HG03460 (cell line): ENCODE measurements at regions not wholly inside any gene's neighbourhood (a gene's known extent, or its start where the extent isn't known, plus 50 kb on each side); places are given as distances from the start of the nearest gene placed in this dataset.

Source experiments
- ATAC-seq: cut with Tn5 transposase; IDR thresholded peaks from one replicate; pipeline ENCODE4 v1.9.1; 2021; ENCODE audit not compliant: unreplicated experiment

DNA sequence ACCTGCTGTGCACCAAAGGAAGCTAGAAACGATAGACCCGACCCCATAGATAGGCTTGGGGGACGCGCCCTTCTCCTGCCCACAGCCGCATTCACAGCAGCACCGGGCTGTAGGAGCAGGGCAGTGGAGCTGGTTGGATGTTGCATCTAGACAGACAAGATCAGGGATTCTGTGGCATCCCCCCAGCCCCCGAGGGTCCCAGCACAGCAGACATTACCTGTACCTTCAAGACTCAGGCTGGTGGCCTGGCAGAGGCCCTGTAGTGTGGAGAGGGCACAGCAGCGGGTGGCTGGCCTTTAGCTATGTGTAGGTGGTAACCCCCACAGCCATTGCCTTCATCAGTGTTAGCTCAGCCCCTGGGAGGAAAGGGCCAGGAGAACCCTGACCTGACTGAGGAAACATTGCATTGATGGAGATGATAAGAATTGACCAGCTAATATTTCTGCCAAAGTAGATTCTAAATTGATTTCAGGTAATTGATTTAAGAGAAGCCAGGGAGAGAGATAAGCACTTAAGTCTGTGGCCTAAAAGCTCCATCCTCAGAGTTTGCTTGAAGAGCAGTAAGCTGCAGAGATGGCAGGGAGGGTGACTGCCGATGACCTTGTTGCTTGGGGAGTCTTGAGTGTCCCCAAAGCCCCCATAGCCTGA is 269.4 kb downstream of the TLE3 start:
- no peak for ATAC-seq

DNA sequence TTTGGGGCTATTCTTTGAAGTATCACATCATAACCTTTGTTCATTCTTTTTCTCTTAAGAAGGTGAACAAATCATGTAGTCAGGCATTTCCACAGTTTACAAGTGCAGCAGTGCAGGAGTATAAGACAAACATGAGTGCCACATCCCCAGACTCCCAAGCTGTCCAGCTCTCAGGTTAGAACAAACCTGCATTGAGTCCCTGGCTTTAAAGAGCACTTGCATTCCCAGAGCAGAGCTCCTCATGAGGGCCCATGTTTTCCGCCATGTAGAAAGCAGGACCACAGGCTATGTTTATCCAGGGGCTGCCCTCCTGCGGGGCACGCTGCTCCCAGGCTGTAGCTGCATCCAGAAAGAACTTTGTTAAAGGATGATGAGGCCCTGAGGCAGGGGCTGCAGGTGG is 267.7 kb downstream of the TLE3 start:
- no peak for ATAC-seq

DNA sequence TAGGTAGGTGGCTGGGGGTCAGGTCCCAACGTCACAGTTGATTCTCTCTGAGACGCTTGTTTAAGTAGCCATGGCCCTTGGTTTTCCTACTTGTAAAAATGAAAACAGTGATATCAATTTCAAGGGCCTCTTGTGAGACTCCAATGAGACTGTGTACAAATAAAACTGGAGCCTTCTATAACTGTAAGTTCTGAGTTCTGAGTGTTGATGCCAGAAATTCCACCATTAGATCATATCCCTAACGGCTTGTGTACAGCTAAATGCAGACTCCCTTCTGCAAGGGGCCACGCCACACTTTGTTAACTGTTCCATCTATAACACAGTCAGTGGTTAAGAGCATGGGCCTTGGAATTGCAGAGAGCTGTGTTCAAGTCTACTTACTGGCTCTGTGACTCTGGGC is 267.3 kb downstream of the TLE3 start:
- no peak for ATAC-seq

DNA sequence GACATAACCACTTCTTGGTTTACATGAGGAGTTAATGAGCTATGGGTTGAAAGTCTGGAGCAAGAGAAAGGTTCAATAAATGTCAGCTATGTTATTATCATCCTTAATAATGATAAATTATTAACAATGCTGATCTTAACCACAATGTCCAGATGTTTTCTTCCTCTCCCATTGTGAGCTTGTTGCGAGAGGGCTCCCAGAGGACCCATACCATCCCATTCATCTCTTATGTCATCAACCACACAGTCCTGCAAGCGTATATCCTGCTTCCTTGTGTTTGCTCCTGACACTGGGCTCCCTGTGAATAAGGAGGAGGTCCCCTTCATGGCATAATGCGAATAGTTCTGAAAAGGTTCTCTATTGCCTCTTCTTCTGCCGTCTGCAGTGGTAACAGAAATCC is 266.8 kb downstream of the TLE3 start:
- no peak for ATAC-seq

DNA sequence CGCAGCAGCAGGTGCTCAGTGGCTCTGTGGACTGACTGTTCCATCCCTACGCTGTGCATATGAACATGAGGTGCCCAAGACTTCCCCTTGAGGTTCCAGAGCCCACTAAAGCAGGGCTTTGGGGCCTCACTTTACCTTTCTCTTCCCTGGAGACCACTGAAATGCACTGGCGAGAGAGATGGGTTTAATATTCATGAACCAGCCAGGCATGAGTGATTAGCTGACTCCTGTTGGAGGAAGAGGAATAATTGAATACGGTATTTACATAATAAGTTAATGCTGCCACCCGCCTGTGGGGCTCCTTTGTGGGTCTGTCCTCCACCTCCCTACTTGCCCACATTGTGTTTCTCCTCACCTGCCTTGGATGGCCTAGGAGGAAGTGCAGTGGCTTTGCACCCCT is 263.4 kb downstream of the TLE3 start:
- no peak for ATAC-seq

DNA sequence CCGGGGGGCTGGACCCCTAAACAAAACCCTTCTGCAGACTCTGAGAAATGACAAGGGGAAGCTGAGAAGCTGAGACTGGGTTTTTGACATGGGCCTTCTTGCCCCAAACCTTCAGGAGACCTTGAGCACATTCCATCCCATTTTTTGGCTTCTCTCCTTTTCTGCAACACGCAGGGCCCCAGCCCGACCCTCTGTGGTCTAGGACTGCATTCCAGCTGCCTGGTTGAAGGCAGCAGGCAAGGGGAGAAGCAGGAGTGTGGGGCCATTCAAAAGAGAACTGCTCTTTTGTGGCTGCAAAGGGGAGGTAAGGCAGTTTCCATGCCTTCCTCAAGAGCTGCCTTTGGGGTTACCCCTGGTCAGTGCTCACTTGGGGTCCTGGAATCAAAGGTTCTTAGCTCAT is 263.0 kb downstream of the TLE3 start:
- ATAC-seq: no peak

DNA sequence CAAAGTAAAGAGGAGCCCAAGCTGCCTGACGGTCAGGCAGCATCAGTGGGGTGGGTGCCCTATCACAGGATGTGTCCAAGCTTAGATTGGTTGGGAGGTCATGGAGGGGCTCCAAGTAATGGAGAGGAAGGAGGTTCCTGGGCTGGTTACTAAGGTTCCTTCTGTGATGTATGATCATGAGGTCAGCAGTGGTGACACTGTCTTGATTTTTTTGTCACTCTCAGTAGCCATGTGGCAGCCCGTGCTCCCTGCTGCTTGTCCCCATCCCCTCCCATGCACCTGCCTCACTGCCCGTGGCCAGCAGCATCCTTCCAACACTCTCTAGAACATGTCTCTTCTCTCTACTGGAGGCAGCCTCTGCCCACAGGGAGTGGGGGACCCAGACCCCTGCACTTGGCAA is 261.7 kb downstream of the TLE3 start:
- no peak for ATAC-seq

DNA sequence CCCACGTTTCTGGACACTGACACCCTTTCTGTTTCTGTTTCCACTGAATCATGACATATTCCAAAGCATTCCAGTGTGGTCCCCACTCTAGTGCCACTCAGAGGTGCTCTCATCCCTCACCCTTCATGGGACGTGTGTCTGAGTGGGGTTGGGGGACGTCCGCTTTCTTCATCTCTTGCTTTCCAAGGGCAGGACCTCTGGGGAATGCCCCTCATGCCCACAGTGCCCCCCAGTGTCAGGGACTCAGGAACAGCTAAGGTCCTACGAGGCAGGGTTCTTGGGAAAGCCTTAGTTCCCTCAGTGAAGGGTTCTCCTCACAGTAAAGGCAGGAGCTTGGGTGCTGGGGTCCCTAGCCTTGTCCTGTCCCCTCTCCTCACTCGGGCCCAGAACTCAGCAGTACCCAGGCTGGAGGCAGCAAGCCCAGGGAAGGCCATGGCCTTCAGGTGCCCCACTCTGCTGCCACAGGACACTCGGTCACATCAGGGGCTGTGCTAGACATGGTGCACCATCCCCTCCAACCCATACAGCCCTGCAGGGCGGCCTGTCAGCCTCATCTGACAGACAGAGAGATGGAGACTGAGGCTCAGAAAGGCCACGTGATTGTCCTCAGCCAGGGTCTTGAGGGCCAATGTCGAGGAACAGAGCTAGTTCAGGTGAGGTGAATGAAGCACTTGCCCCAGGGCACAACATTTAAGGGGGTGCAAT is 261.0 kb downstream of the TLE3 start:
- ATAC-seq: no peak

DNA sequence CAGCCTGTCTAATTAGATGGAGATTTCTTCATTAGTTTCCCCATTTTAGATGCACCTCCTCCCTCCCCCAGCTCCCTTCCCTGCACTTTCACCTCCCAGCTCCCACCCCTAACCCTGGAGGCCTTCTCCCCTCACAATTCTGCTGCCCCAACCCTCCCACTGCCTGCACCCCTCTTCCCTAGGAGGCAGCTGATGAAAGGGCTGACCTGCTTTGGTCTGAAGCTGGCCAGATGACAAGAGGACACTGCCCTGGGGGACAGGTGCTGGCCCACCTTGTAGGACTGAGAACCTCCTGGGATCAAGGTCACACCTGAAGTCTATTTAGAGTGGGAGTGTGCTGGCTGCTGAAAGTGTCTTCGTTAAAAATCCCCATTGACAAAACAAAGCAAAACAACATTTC is 259.4 kb downstream of the TLE3 start:
- ATAC-seq: no peak

DNA sequence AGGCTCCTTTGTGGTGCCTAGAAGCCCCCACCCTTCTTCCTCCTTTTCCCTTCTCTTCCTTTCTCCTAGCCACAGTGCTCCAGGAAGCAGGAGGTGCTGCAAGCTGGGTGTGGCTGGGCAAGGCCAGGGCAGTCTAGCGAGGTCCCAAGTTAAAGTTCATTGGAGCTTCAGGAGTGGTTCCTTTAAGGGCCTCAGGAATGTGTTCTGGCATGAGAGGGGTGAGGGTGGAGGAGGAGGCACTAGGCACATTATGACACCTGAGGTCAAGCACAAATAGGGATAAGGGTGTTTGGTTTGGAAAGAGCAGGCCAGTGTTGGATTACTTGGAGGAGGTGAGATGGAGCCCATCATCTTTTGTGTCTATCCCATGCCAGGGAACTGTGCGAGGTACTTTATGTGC is 258.7 kb downstream of the TLE3 start:
- ATAC-seq: no peak

DNA sequence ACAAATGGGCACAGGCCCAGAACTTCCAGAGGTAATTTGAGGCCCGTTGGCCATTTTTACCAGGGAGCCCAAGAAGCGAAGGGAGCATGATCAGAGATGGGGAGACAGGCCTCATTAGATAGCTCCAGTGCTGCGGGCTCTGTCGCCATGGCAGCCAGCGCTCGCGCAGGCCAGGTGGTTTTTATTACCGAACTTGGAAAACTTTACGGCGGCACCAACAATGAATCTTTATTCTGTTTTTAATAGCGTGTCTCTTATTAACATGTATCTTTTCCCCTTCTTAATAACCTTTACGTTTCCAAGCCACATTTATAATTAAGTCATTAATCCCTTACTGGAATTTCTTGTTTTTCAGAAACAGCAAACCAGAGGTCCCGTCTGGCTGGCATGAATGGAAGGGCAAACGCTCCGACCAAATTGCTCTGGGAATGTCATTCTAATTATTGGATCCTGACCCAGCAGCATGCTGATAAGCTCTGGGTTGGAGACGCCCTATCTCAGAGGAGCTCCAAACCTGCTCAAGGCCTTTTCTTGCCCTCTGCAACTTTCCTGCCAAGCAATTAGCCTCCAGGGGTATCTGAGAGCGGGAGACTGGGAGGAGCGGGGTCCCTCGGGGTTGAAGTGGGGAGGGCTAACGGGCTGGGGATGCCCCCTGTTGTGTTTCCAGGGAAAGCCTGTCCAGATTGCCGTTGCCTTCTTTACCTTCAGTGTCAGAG is 256.4 kb downstream of the TLE3 start:
- no peak for ATAC-seq

DNA sequence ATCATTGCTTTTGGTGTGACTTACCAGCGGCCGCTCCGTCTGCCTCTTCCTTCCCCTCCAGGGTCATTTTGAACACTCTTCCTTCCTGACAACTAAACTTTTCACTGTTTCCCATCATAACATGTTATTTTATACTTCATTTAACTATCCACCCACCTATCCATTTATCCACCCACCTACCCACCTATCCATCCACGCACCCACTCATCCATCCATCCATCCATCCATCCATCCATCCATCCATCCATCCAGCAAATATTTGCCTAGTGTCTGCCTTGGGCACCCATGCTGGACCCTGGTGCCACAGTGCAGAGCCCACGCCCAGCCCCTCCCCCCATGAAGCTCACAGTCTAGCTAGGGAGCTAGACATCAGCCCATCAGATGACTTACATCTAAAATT is 254.9 kb downstream of the TLE3 start:
- no peak for ATAC-seq

DNA sequence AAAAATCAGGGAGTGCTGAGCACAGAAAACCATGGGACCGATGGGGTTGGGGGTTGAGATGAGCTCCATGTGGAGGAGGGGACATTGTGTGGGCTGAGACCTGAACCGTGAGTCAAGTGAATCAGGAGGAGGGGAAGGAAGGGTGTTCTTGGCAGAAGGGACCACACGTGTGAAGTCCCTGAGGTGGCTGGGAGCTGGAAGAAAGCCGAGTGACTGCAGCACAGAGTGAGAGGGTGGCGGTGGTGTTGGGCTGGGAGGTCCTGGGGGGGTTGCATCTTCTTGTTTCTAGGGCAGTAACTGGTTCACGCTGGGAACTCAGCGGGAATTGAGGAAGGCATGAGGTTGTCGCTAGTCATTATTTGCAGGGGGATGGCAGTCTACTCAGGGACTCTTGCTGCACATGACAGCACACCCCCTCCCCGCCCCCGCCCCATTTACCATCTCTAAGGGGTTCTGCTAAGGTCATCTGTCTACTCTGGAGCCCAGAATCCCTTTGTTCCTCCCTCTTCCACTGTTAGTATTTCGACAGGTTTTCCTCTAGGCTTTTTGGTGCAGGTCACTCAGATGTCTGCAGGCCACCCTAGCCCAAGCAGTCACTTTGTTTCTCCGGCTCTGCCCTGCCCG is 254.3 kb downstream of the TLE3 start:
- ATAC-seq: no peak

DNA sequence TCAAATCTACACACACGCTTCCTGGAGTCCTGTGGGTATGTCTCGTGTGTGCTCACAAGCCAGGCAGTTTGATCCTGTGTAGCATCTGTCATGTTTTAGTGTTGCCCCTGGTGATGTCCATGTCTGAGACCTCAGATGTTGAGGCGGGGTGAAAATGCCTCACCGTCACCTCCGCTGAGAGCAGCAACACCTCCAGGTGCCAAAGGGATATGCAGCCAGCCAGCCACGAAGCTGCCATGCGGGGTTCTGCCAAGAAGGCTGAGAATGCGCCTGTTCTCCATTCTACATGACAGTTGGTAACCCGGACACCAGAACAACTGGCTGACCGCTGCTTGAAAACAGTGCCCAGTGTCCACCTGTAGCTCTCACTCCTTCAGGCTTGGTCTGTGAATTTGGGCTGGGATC is 253.8 kb downstream of the TLE3 start:
- ATAC-seq: no peak

DNA sequence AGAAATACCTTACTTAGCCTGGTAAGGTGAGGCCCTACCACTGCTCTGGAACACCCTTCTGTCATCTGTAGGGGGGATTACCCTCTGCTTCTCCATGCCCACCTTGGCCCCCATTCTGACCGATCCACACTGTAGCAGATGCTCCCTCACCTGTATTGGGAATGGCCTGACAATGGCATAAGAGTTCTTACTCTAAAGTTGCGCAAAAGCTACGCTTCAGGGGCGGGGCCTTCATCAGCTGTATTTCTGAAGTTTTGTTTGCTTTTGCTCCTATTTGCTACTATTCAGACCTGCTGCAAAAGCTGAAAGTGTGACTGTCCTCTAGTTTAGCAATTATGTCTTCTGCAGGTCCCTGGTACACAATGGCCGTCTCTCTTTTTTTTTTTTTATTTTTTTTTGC is 252.6 kb downstream of the TLE3 start:
- ATAC-seq: no peak

DNA sequence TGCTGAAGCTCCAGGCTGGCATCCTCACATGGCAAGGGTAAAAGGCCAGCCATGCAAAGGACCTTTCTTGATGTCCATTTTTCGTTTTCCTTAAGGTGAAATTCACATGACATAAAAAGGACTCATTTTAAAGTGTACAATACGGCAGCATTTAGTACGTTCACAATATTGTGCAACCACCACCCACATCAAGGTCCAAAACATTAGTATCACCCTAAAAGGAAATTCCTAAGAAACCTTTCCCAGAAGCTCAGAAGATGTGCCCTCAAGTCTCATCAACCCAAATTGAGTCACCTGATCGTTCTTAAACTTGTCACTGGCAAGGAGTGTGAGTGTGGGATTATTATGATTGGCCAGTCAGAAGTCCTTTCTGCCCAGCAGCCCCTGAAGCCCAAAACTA is 250.1 kb downstream of the TLE3 start:
- ATAC-seq: no peak

DNA sequence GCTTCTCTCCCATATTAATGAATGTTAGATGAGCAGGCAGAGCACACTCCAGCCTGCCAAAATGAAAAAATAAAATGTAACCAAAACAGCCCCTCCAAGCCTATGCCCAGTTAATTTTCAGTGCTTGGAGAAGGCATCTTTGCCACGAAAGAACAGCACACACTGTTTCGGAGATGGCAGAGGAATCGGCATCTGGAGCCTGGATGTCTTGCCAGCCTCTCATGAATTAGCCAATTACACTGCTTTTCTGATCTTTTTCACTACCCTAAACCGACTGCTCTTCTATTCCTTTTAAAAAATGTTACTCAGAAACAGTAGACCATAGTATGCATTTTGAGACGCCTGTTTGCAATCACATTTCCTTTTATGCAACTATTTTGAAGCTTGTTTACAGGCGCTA is 249.6 kb downstream of the TLE3 start:
- ATAC-seq: no peak

DNA sequence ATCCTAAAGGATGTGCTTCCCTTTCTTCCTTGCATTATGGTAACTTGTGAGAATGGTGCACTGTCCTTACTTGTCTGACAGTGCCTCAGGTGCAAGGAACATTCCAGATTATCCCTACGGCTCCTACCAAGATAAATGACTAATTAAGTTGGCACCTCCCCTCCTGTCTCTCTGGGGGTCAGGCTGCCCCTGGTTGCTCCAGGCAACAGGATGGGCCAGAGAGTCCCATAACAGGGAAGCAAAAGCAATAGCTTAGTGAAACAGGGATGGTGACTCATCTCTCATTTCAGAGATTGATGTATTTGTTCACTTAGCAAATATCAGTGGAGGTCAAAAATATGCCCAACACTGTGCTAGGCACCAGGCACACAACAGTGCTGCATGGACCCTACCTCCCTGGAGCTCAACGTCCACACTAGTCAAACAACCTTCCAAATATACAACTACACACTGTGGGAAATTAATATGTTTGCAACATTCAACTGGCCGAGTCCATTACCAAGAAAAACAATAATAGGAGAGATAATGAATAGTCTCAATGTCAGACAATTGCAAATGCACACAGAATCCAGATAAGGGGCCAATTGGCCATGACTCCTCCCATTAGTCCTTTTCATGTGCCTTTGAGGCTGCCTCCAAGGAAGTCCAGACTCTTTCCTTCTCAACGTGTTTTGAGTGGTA is 249.0 kb downstream of the TLE3 start:
- ATAC-seq: no peak

DNA sequence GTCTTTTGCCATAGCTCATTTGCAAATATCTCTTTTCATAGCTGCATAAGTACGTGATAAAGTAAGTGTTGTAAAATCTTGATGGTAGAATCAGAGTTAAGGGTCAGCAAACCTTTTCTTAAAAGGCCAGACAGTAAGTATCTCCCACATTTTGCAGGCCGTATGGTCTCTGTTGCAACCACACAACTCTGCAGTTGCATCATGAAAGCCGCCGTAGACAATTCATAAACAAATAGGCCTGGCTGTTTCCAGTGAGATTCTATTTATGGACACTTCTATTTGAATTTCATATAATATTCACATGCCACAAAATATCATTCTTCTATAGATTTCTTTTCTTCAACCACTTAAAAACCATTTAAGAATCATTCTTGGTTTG is 248.5 kb downstream of the TLE3 start:
- no peak for ATAC-seq

DNA sequence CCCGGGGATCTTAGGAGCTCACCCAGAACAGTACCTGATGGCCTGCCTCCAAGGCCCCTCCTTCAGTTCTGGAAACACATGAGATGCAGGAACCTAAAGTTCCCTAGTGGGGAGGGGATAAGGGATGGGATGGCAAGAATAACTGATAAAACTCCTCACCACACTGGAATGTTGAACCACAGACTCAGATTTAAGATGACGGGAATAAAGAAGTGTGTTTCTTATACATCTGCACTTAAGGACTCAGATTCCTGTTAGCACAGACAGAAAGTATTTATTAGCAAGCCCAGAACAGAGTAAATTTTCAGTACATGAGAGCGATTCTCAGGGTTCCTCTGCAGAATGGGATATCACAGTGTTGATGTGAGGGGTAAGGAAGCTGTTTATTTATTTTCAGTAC is 245.2 kb downstream of the TLE3 start:
- ATAC-seq: no peak

DNA sequence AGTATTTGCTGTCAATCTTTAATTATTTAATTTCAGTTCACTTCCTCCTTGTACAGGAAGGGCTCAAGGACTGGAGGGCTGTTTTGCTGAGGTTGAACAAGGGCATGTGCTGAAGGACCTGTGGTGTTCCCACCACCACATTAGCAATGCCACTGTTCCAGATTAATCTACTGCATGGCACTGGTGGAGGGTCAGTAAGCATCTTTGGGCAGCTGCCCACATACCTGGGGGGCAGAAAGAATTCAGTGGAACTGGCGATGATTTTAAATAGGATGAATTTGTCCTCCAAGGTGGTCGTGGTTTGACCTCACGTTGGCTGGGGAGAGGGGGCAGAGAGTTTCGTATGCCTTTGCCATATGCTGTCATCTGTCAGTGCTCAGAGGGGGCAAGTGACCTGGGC is 244.8 kb downstream of the TLE3 start:
- no peak for ATAC-seq
